H1 (cell line): ENCODE measurements at regions not wholly inside any gene's neighbourhood (a gene's known extent, or its start where the extent isn't known, plus 50 kb on each side); places are given as distances from the start of the nearest gene placed in this dataset.

ENCODE experiments used
- CTCF ChIA-PET: fragments of 300-600 bp; sonication (Branson Sonifier 250); formaldehyde crosslinking; loops from one replicate; lab custom pipeline; 2021; ENCODE audit not compliant: partially characterized antibody; lab: Charles Lee
- POLR2A ChIA-PET: fragments of 300-600 bp; sonication (Branson Sonifier 250); formaldehyde crosslinking; loops from one replicate; lab custom pipeline; 2021; ENCODE audit warnings: inconsistent platforms; ENCODE audit not compliant: partially characterized antibody; lab: Charles Lee
- DNase-seq, 2 experiments: peaks; one replicate each; pipeline versions ENCODE4 v3.0.0 to v3.0.0-alpha.2; 2010 to 2022; ENCODE audit warnings: low spot score in 2 of 2, low read depth in 1 of 2, mixed read lengths in 1 of 2
- FAIRE-seq: peaks from 2 replicates; lab custom pipeline; 2011; peaks lifted over from hg19 to GRCh38; lab: Jason Lieb, UNC
- H2AFZ ChIP-seq: 2 replicates; pipeline ENCODE4 v1.8.1; 2012; ENCODE audit warnings: low read length, inconsistent platforms
- H2AK5ac ChIP-seq: 2 replicates; pipeline ENCODE4 v1.6.1; 2013; ENCODE audit warnings: low read depth, low read length
- H2BK120ac ChIP-seq: replicated peaks from 2 replicates; pipeline ENCODE3; 2013; ENCODE audit warnings: low read depth, low read length, inconsistent platforms
- H2BK12ac ChIP-seq: 2 replicates; pipeline ENCODE4 v1.6.1; 2013; ENCODE audit warnings: low read depth, low read length
- H2BK15ac ChIP-seq: 2 replicates; pipeline ENCODE4 v1.6.1; 2013; ENCODE audit warnings: low read length
- H2BK20ac ChIP-seq: 2 replicates; pipeline ENCODE4 v1.6.1; 2013; ENCODE audit warnings: low read length
- H2BK5ac ChIP-seq: 2 replicates; pipeline ENCODE4 v1.6.1; 2013; ENCODE audit warnings: low read depth, low read length
- H3K14ac ChIP-seq: 2 replicates; pipeline ENCODE4 v1.6.1; 2013; ENCODE audit warnings: inconsistent platforms; ENCODE audit not compliant: insufficient read length
- H3K18ac ChIP-seq: 2 replicates; pipeline ENCODE4 v1.6.1; 2013; ENCODE audit warnings: low read length; ENCODE audit errors: extremely low read depth
- H3K23ac ChIP-seq: 2 replicates; pipeline ENCODE4 v1.6.1; 2013; ENCODE audit warnings: inconsistent platforms; ENCODE audit not compliant: insufficient read length
- H3K23me2 ChIP-seq: 2 replicates; pipeline ENCODE4 v1.6.1; 2013; ENCODE audit warnings: low read depth, low read length
- H3K27ac ChIP-seq: 2 replicates; pipeline ENCODE4 v1.6.1; 2011; ENCODE audit warnings: low read depth, low read length, inconsistent platforms
- H3K27me3 ChIP-seq, 4 experiments: replicated peaks in 1 of 4; 1 replicate in 1 of 4; 2 replicates in 3 of 4; pipeline versions ENCODE4 v1.6.1 to v1.8.1; 2011 to 2013; ENCODE audit warnings: low read length in 3 of 4, mild to moderate bottlenecking in 3 of 4, inconsistent platforms in 2 of 4, mixed read lengths in 2 of 4, moderate library complexity in 1 of 4; ENCODE audit not compliant: control insufficient read depth in 3 of 4, insufficient read depth in 3 of 4; ENCODE audit errors: extremely low read depth in 1 of 4
- H3K36me3 ChIP-seq, 4 experiments: 2 replicates each; pipeline versions ENCODE4 v1.6.1 to v1.8.1; 2011 to 2013; ENCODE audit warnings: mild to moderate bottlenecking in 4 of 4, low read length in 3 of 4, moderate library complexity in 2 of 4, control low read depth in 1 of 4, inconsistent platforms in 1 of 4; ENCODE audit not compliant: insufficient read depth in 4 of 4, control insufficient read depth in 2 of 4
- H3K4ac ChIP-seq: replicated peaks from 2 replicates; pipeline ENCODE3; 2013; ENCODE audit warnings: low read length, low read depth, mixed read lengths, inconsistent platforms; ENCODE audit not compliant: insufficient read length
- H3K4me1 ChIP-seq, 4 experiments: replicated peaks in 1 of 4; 1 replicate in 1 of 4; 2 replicates in 3 of 4; pipeline versions ENCODE4 v1.6.1 to v1.8.1; 2011 to 2013; ENCODE audit warnings: low read length in 3 of 4, inconsistent platforms in 2 of 4, mixed read lengths in 1 of 4; ENCODE audit not compliant: insufficient read depth in 4 of 4, control insufficient read depth in 3 of 4
- H3K4me2 ChIP-seq, 2 experiments: 2 replicates each; pipeline versions ENCODE4 v1.6.1 to v1.8.1; 2011 to 2013; ENCODE audit warnings: low read depth in 2 of 2, low read length in 2 of 2, control low read depth in 1 of 2, inconsistent platforms in 1 of 2, mild to moderate bottlenecking in 1 of 2; ENCODE audit not compliant: insufficient read depth in 1 of 2
- H3K4me3 ChIP-seq, 4 experiments: fragments of 200-600, 300-600 bp in 1 of 4; sonication (generic), shearing (Covaris generic), sonication (Bioruptor Twin) in 1 of 4; 2 replicates each; pipeline versions ENCODE4 v1.5.1 to v1.8.1; 2011 to 2016; ENCODE audit warnings: low read length in 4 of 4, low read depth in 3 of 4, control low read depth in 2 of 4, inconsistent platforms in 2 of 4, mild to moderate bottlenecking in 2 of 4, mixed read lengths in 1 of 4, moderate library complexity in 1 of 4; ENCODE audit not compliant: insufficient read depth in 2 of 4; ENCODE audit errors: extremely low read depth in 1 of 4
- H3K56ac ChIP-seq: replicated peaks from 2 replicates; pipeline ENCODE3; 2013; ENCODE audit warnings: low read depth, mild to moderate bottlenecking, mixed read lengths, low read length, inconsistent platforms; ENCODE audit not compliant: insufficient read length
- H3K79me1 ChIP-seq: 2 replicates; pipeline ENCODE4 v1.6.1; 2013; ENCODE audit warnings: low read depth, low read length, control low read depth
- H3K79me2 ChIP-seq, 2 experiments: 2 replicates each; pipeline versions ENCODE4 v1.6.1 to v1.8.1; 2012 to 2013; ENCODE audit warnings: low read length in 2 of 2, mild to moderate bottlenecking in 2 of 2, inconsistent platforms in 1 of 2; ENCODE audit not compliant: insufficient read depth in 2 of 2, control insufficient read depth in 1 of 2
- H3K9ac ChIP-seq, 4 experiments: replicated peaks in 1 of 4; 1 replicate in 1 of 4; 2 replicates in 3 of 4; pipeline versions ENCODE4 v1.6.1 to v1.8.1; 2011 to 2013; ENCODE audit warnings: low read depth in 3 of 4, low read length in 3 of 4, control low read depth in 2 of 4, mild to moderate bottlenecking in 2 of 4, moderate library complexity in 2 of 4, inconsistent platforms in 1 of 4; ENCODE audit errors: extremely low read depth in 1 of 4
- H3K9me3 ChIP-seq, 2 experiments: 2 replicates each; pipeline versions ENCODE4 v1.6.1 to v1.8.1; 2012 to 2013; ENCODE audit warnings: mild to moderate bottlenecking in 2 of 2, moderate library complexity in 2 of 2, control low read depth in 1 of 2, inconsistent platforms in 1 of 2, low read depth in 1 of 2, low read length in 1 of 2, mixed read lengths in 1 of 2; ENCODE audit not compliant: insufficient read depth in 2 of 2
- H4K20me1 ChIP-seq, 2 experiments: replicated peaks in 1 of 2; 2 replicates each; pipeline versions ENCODE3 to v1.8.1; 2011 to 2013; ENCODE audit warnings: inconsistent platforms in 2 of 2, low read length in 2 of 2, mild to moderate bottlenecking in 1 of 2; ENCODE audit not compliant: insufficient read depth in 2 of 2, control insufficient read depth in 1 of 2
- H4K5ac ChIP-seq: 2 replicates; pipeline ENCODE4 v1.6.1; 2013; ENCODE audit warnings: low read length, low read depth, mixed read lengths, inconsistent platforms; ENCODE audit not compliant: insufficient read length
- H4K8ac ChIP-seq: 2 replicates; pipeline ENCODE4 v1.8.0; 2013; ENCODE audit warnings: mild to moderate bottlenecking, moderate library complexity, low read length, inconsistent platforms; ENCODE audit not compliant: insufficient read depth; ENCODE audit errors: extremely low read depth
- H4K91ac ChIP-seq: replicated peaks from 2 replicates; pipeline ENCODE3; 2013; ENCODE audit warnings: low read length, mixed read lengths, inconsistent platforms; ENCODE audit not compliant: insufficient read length
- BACH1 ChIP-seq: IDR thresholded peaks from 2 replicates; pipeline ENCODE4 v1.6.1; 2012; ENCODE audit warnings: low read length, improper control_type of control experiment
- CHD2 ChIP-seq: IDR thresholded peaks from 2 replicates; pipeline ENCODE4 v1.6.1; 2012; ENCODE audit warnings: low read length, improper control_type of control experiment
- CTBP2 ChIP-seq: IDR thresholded peaks from 2 replicates; pipeline ENCODE4 v1.7.0; 2011; ENCODE audit warnings: borderline replicate concordance, mild to moderate bottlenecking, moderate library complexity, mixed read lengths, low read length; ENCODE audit not compliant: insufficient read depth, insufficient read length
- EP300 ChIP-seq, 2 experiments: IDR thresholded peaks; 1 replicate in 1 of 2; 2 replicates in 1 of 2; pipeline ENCODE4 v1.6.1; 2011 to 2012; ENCODE audit warnings: low read depth in 2 of 2, low read length in 2 of 2, mild to moderate bottlenecking in 2 of 2, borderline replicate concordance in 1 of 2, inconsistent platforms in 1 of 2, moderate library complexity in 1 of 2
- KDM4A ChIP-seq: IDR thresholded peaks from one replicate; pipeline ENCODE4 v1.7.1; 2012; ENCODE audit warnings: low read depth, mild to moderate bottlenecking, moderate library complexity, low read length, inconsistent platforms; ENCODE audit not compliant: severe bottlenecking
- KDM5A ChIP-seq: fragments of 200-600 bp; IDR thresholded peaks from 2 replicates; pipeline ENCODE4 v1.7.1; 2012; ENCODE audit warnings: mild to moderate bottlenecking, low read length, inconsistent platforms, mixed read lengths
- RBBP5 ChIP-seq: IDR thresholded peaks from 2 replicates; pipeline ENCODE4 v1.7.1; 2012; ENCODE audit warnings: low read depth, mild to moderate bottlenecking, inconsistent platforms, low read length, moderate library complexity, borderline replicate concordance
- SIN3A ChIP-seq, 2 experiments: IDR thresholded peaks in 1 of 2; conservative IDR thresholded peaks in 1 of 2; 2 replicates each; pipeline ENCODE4 v1.6.1; 2011 to 2012; ENCODE audit warnings: low read length in 2 of 2, improper control_type of control experiment in 1 of 2, low read depth in 1 of 2, mild to moderate bottlenecking in 1 of 2
- SP1 ChIP-seq: IDR thresholded peaks from 2 replicates; pipeline ENCODE4 v1.6.1; 2011; ENCODE audit warnings: low read depth, low read length
- TCF12 ChIP-seq: IDR thresholded peaks from 2 replicates; pipeline ENCODE4 v1.6.1; 2011; ENCODE audit warnings: low read depth, mild to moderate bottlenecking, low read length
- TEAD4 ChIP-seq: IDR thresholded peaks from 2 replicates; pipeline ENCODE4 v1.6.1; 2012; ENCODE audit warnings: low read depth, low read length, inconsistent platforms, mixed read lengths
- USF2 ChIP-seq: IDR thresholded peaks from 2 replicates; pipeline ENCODE4 v1.6.1; 2011; ENCODE audit warnings: low read length, improper control_type of control experiment
- WGBS, 2 experiments: shearing (Covaris generic) in 1 of 2; methylation state at CpG; one replicate each; pipeline versions ENCODE4 v1.1.6 to v1.1.7; 2013 to 2015; ENCODE audit warnings: low lambda C conversion rate in 2 of 2, mixed read lengths in 2 of 2, inconsistent platforms in 1 of 2, low coverage in 1 of 2, missing lambda C conversion rate in 1 of 2; ENCODE audit not compliant: insufficient replicate concordance in 2 of 2, insufficient coverage in 1 of 2, insufficient read length in 1 of 2; ENCODE audit errors: extremely low coverage in 1 of 2, missing lambda C conversion rate in 1 of 2; 5-methylcytosine and 5-hydroxymethylcytosine counted together

DNA sequence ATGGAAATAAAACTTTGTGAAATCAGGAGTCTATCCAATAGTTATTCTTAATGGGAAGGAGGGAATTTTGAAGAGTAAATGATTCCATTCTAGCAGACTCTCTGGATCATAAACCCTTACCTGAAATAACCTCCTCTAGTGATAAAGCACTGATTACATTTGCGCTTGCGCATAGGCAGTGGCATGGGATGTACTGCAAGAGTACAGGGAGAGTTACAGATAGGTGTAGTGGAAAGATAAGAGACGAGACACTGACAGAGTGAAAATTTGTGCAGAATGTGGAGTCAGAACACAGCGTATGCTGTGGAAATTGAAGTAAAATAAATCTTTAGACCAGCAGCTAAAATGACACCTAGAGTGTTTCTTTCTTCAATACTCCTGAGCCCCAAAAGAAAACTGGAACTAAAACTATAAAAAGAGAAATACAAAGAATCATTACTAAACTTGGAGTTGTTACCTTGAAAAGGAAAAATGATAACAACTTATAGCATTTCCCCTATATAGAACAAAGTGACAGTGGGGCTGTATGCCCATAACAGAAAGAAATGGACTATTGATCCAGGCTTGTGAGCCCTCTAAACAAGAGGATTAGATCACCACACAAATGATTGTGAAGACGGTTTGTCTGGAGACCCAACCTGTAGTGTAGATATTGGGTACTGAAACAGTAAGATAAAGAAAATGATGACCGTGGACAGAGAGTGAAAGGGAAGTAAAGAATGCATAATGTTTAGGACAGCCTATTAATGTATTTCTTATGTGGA lies 1471.2 kb upstream of the NUDT12 start:
- CTCF ChIA-PET = no interaction called here
- H3K14ac ChIP-seq = no peak overlapping the region
- POLR2A ChIA-PET = no interaction called here
- no peaks in the 10 kb centered on the region for H3K36me3 ChIP-seq
- no peak overlapping the region for H3K4ac ChIP-seq
- no peak overlapping the region for H2AK5ac ChIP-seq
- 91% methylated on average over 6 of the region's 6 CpGs; no CpG with 5 or more reads in 1 of the 2 experiments for WGBS, 2 experiments
- H4K5ac ChIP-seq = no peak overlapping the region
- no peaks in the 10 kb centered on the region for H4K20me1 ChIP-seq
- no peaks in the 10 kb centered on the region for H3K79me2 ChIP-seq
- H3K23ac ChIP-seq = no peak overlapping the region
- H2AFZ ChIP-seq = no peak overlapping the region
- no peak for DNase-seq
- H3K56ac ChIP-seq = no peak overlapping the region
- no peak overlapping the region for H3K9ac ChIP-seq
- no peak overlapping the region for H2BK20ac ChIP-seq
- no peak overlapping the region for H2BK5ac ChIP-seq
- no peak overlapping the region for H3K4me3 ChIP-seq
- H2BK120ac ChIP-seq = no peak overlapping the region
- no peak overlapping the region for H3K27ac ChIP-seq
- H3K18ac ChIP-seq = no peak overlapping the region
- H3K9me3 ChIP-seq = peaks cover 0 to 5% of the 10 kb centered on the region in 2 experiments; a peak in 1 of 4 replicates
- H4K91ac ChIP-seq = no peak overlapping the region
- no peaks in the 10 kb centered on the region for H3K23me2 ChIP-seq
- no peaks in the 10 kb centered on the region for H3K79me1 ChIP-seq
- no peak for FAIRE-seq
- H3K4me2 ChIP-seq = no peak overlapping the region
- H4K8ac ChIP-seq = no peak overlapping the region
- H3K27me3 ChIP-seq = no peaks in the 10 kb centered on the region
- H3K4me1 ChIP-seq = no peaks in the 10 kb centered on the region
- H2BK15ac ChIP-seq = no peak overlapping the region
- H2BK12ac ChIP-seq = no peak overlapping the region
- TF ChIP-seq KDM4A (no peak), TEAD4 (no peak), TCF12 (no peak), CHD2 (no peak), USF2 (no peak), SIN3A (conservative IDR thresholded peaks at IDR 0.05 in 1 of 2, IDR thresholded peaks at IDR 0.05 in 1 of 2; ENCODE audit: low read depth in 1 of 2, low read length in 2 of 2) (no peak), CTBP2 (no peak), SP1 (no peak), RBBP5 (no peak), KDM5A (no peak), EP300 (IDR thresholded peaks at IDR 0.05; ENCODE audit: borderline replicate concordance in 1 of 2, low read depth in 2 of 2, low read length in 2 of 2) (no peak), BACH1 (no peak)
